CD8-positive, alpha-beta memory T cell (primary cell): ENCODE measurements at regions not wholly inside any gene's neighbourhood (a gene's known extent, or its start where the extent isn't known, plus 50 kb on each side); places are given as distances from the start of the nearest gene placed in this dataset.

Source experiments
- CTCF ChIA-PET: fragments of 350-600 bp; sonication (Branson Sonifier 250); formaldehyde crosslinking; loops from one replicate; lab custom pipeline; 2021; ENCODE audit warnings: antibody characterized with exemption; lab: Charles Lee
- POLR2A ChIA-PET: fragments of 350-600 bp; sonication (Branson Sonifier 250); formaldehyde crosslinking; loops from one replicate; lab custom pipeline; 2021; ENCODE audit warnings: antibody characterized with exemption; lab: Charles Lee
- DNase-seq, 5 donors: peaks; one replicate each; pipeline versions ENCODE4 v3.0.0 to v3.0.0-alpha.2; 2020 to 2022; ENCODE audit warnings: mixed read lengths in 1 of 5
- H3K27ac ChIP-seq: one replicate; pipeline ENCODE4 v1.7.0; 2013; ENCODE audit warnings: low read depth, mild to moderate bottlenecking, low read length, moderate library complexity
- H3K27me3 ChIP-seq: 2 replicates; pipeline ENCODE4 v1.7.0; 2013; ENCODE audit warnings: low read length, mild to moderate bottlenecking; ENCODE audit not compliant: insufficient read depth, poor library complexity, severe bottlenecking
- H3K36me3 ChIP-seq: 2 replicates; pipeline ENCODE4 v1.7.0; 2013; ENCODE audit warnings: mild to moderate bottlenecking, low read length, moderate library complexity; ENCODE audit not compliant: insufficient read depth
- H3K4me1 ChIP-seq: 2 replicates; pipeline ENCODE4 v1.7.0; 2013; ENCODE audit warnings: mild to moderate bottlenecking, low read length, moderate library complexity; ENCODE audit not compliant: insufficient read depth
- H3K4me3 ChIP-seq: 2 replicates; pipeline ENCODE4 v1.7.0; 2013; ENCODE audit warnings: mild to moderate bottlenecking, low read length
- H3K9me3 ChIP-seq: 2 replicates; pipeline ENCODE4 v1.7.0; 2013; ENCODE audit warnings: mild to moderate bottlenecking, low read length
- H3K27ac Mint-ChIP-seq, 8 donors: one replicate each; pipeline ENCODE4 v1.8.0; 2020 to 2021; ENCODE audit warnings: mixed read lengths in 8 of 8, mild to moderate bottlenecking in 6 of 8, inconsistent platforms in 3 of 8, moderate library complexity in 3 of 8
- H3K27me3 Mint-ChIP-seq, 2 donors: one replicate each; pipeline ENCODE4 v1.8.0; 2020 to 2021; ENCODE audit warnings: mixed read lengths in 2 of 2, mild to moderate bottlenecking in 1 of 2, moderate library complexity in 1 of 2
- H3K36me3 Mint-ChIP-seq, 3 donors: one replicate each; pipeline ENCODE4 v1.8.0; 2020 to 2021; ENCODE audit warnings: mixed read lengths in 3 of 3, inconsistent platforms in 1 of 3, mild to moderate bottlenecking in 1 of 3
- H3K4me1 Mint-ChIP-seq, 3 donors: one replicate each; pipeline ENCODE4 v1.8.0; 2020 to 2021; ENCODE audit warnings: mixed read lengths in 3 of 3, inconsistent platforms in 1 of 3, mild to moderate bottlenecking in 1 of 3
- H3K4me3 Mint-ChIP-seq, 7 donors: one replicate each; pipeline ENCODE4 v1.8.0; 2020 to 2021; ENCODE audit warnings: mixed read lengths in 7 of 7, mild to moderate bottlenecking in 6 of 7, moderate library complexity in 4 of 7, inconsistent platforms in 2 of 7
- H3K9me3 Mint-ChIP-seq, 5 donors: one replicate each; pipeline ENCODE4 v1.8.0; 2020 to 2022; ENCODE audit warnings: mixed read lengths in 5 of 5, mild to moderate bottlenecking in 3 of 5, moderate library complexity in 2 of 5, inconsistent platforms in 1 of 5

DNA sequence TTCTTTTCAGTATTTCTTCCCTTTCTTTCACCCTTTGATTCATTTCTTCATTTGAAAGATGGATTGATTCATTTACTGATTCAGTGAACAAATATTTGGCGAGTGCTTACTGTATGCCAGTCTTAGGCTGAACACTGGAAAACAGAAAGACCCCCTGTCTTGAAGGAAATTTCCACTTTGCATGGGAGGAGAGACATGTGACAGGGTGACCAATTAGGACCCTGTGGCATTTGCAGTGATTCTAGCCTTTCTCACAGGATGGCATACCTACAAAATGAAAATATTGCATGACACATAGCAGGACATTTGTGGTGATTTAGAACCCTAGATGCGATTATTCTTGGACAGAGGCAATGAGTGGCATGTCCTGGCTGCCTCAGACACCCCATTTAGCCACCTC, 407.2 kb upstream of the SGCD start:
- H3K27ac Mint-ChIP-seq: no peak overlapping the region
- Histone ChIP-seq H3K9me3 (no peaks in the 10 kb centered on the region), H3K27ac (no peak overlapping the region), H3K4me1 (no peaks in the 10 kb centered on the region), H3K27me3 (no peaks in the 10 kb centered on the region), H3K4me3 (no peak overlapping the region), H3K36me3 (no peaks in the 10 kb centered on the region)
- peaks cover 6 to 11% of the 10 kb centered on the region in 2 donors for H3K27me3 Mint-ChIP-seq
- no peaks in the 10 kb centered on the region for H3K9me3 Mint-ChIP-seq
- no peak for DNase-seq
- ChIA-PET CTCF (no interaction called here), POLR2A (no interaction called here)
- H3K4me3 Mint-ChIP-seq: no peak overlapping the region
- no peaks in the 10 kb centered on the region for H3K36me3 Mint-ChIP-seq
- H3K4me1 Mint-ChIP-seq: no peaks in the 10 kb centered on the region

DNA sequence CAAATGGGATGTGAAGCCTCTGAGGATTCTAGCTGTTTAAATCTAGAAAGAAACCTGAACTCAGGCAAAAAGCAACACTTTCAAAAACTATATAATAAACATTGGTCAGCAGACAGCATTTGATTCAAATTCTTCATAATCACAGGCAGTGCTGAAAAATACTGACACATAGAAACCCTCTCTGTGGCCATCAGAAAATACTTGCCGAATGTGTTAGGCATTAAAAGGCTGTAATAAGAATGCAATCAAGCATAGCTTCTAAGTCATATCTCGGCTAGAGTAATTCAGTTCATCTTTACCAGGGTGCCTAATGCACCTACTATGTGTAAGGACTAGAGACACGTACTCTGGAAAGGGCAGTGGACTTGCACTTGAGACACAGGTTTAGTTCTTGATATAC, 405.3 kb upstream of the SGCD start:
- CTCF ChIA-PET: no interaction called here
- Mint-ChIP-seq H3K4me1 (no peaks in the 10 kb centered on the region), H3K9me3 (no peaks in the 10 kb centered on the region), H3K27me3 (peaks cover 6 to 9% of the 10 kb centered on the region in 2 donors), H3K27ac (no peak overlapping the region), H3K36me3 (no peaks in the 10 kb centered on the region), H3K4me3 (no peak overlapping the region)
- DNase-seq: no peak
- Histone ChIP-seq H3K27me3 (no peaks in the 10 kb centered on the region), H3K36me3 (no peaks in the 10 kb centered on the region), H3K4me3 (no peak overlapping the region), H3K9me3 (no peaks in the 10 kb centered on the region), H3K4me1 (no peaks in the 10 kb centered on the region), H3K27ac (no peak overlapping the region)
- POLR2A ChIA-PET: no interaction called here

DNA sequence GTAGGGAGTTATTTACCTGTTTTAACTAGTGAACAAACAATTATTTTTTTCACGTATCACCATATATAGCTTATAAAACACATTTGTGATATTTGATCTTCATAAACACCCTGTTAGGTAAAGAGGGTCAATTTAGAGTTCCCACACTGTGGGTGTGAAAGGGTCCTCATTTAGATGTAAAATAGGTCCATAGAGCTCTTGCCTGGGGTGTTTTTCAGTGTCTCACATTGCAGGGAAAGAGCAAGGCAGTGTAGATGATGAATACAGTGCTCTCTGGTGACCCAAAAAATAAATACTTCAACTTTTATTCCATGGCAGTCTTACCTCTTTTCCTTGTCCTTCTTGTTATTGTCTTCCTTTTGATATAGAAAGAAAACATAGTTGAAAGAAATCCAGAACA, 403.2 kb upstream of the SGCD start:
- ChIA-PET POLR2A (no interaction called here), CTCF (no interaction called here)
- no peaks in the 10 kb centered on the region for H3K36me3 ChIP-seq
- no peaks in the 10 kb centered on the region for H3K4me1 ChIP-seq
- H3K27ac ChIP-seq: no peak overlapping the region
- H3K4me1 Mint-ChIP-seq: no peaks in the 10 kb centered on the region
- H3K36me3 Mint-ChIP-seq: no peaks in the 10 kb centered on the region
- no peak overlapping the region for H3K4me3 ChIP-seq
- H3K27ac Mint-ChIP-seq: no peak overlapping the region
- no peak for DNase-seq
- H3K27me3 ChIP-seq: no peaks in the 10 kb centered on the region
- H3K9me3 Mint-ChIP-seq: no peaks in the 10 kb centered on the region
- no peaks in the 10 kb centered on the region for H3K9me3 ChIP-seq
- no peak overlapping the region for H3K4me3 Mint-ChIP-seq
- peaks cover 4 to 6% of the 10 kb centered on the region in 2 donors for H3K27me3 Mint-ChIP-seq

DNA sequence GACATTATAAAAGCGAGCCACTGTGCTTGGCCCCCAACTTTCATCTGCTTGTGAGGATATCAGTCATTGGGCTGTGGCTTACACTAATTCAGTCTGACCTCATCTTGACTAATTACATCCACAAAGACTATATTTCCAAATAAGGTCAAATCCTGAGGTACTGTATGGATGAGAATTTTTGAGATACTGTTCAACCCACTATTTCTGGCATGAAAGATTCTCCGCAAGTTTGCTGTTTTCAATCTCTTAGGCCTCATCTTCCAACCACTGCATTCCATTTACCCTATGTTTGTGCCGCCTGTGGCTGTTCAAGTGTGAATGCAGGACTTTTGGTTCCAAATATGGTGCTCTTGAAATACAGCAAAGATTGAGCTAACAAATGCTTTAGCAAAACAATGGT, 400.9 kb upstream of the SGCD start:
- H3K27ac ChIP-seq: no peak overlapping the region
- no peaks in the 10 kb centered on the region for H3K36me3 ChIP-seq
- H3K9me3 Mint-ChIP-seq: no peaks in the 10 kb centered on the region
- H3K27me3 Mint-ChIP-seq: peaks cover 1 to 6% of the 10 kb centered on the region in 2 donors
- ChIA-PET POLR2A (no interaction called here), CTCF (no interaction called here)
- H3K27me3 ChIP-seq: no peaks in the 10 kb centered on the region
- no peaks in the 10 kb centered on the region for H3K9me3 ChIP-seq
- no peaks in the 10 kb centered on the region for H3K36me3 Mint-ChIP-seq
- no peak overlapping the region for H3K4me3 Mint-ChIP-seq
- H3K27ac Mint-ChIP-seq: no peak overlapping the region
- no peak for DNase-seq
- H3K4me1 ChIP-seq: no peaks in the 10 kb centered on the region
- H3K4me1 Mint-ChIP-seq: no peaks in the 10 kb centered on the region
- H3K4me3 ChIP-seq: no peak overlapping the region

DNA sequence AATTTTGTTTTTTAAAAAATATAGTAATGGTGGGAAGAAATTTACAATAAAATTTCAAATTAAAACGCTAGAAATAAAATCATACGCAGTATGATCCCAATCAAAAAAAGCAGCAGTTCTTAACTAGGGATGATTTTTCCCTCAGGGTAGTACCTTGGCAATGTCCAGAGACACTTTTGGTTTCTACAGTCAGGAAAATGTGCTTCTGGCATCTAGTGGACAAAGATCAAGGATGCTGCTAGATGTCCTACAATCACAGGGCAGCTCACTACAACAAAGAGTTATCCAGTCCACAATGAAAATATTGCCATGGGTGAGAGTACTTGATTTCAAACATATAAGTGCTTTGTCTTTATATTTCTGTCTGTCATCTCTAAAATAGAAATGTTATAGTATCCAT, 400.2 kb upstream of the SGCD start:
- H3K27me3 Mint-ChIP-seq: peaks cover 1 to 6% of the 10 kb centered on the region in 2 donors
- DNase-seq: no peak
- no peaks in the 10 kb centered on the region for H3K4me1 ChIP-seq
- H3K27ac Mint-ChIP-seq: no peak overlapping the region
- no peaks in the 10 kb centered on the region for H3K9me3 ChIP-seq
- H3K36me3 Mint-ChIP-seq: no peaks in the 10 kb centered on the region
- no peaks in the 10 kb centered on the region for H3K27me3 ChIP-seq
- no peak overlapping the region for H3K4me3 ChIP-seq
- POLR2A ChIA-PET: no interaction called here
- CTCF ChIA-PET: no interaction called here
- H3K4me1 Mint-ChIP-seq: no peaks in the 10 kb centered on the region
- no peak overlapping the region for H3K27ac ChIP-seq
- no peaks in the 10 kb centered on the region for H3K9me3 Mint-ChIP-seq
- no peaks in the 10 kb centered on the region for H3K36me3 ChIP-seq
- H3K4me3 Mint-ChIP-seq: no peak overlapping the region

DNA sequence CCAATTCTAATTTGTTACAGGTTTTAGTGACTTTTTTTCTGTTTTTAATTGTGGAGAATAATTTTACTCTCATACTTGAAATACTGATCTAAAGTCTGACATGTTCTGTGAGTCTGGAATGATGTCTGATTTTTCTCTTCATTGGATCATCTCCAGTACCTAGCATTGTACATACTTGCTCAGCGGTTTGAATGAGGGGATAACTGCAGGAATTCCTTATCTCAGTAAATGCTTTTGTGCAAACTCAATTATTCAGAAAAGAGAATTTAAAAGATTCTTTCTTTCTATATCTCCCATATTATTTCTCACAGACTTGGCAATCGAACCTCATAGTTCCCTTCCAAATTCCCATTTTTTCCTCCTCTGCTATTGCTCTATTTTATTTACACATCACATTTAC, 397.9 kb upstream of the SGCD start:
- H3K9me3 ChIP-seq: no peaks in the 10 kb centered on the region
- no peak overlapping the region for H3K4me3 Mint-ChIP-seq
- ChIA-PET POLR2A (no interaction called here), CTCF (no interaction called here)
- H3K36me3 ChIP-seq: no peaks in the 10 kb centered on the region
- no peak overlapping the region for H3K27ac Mint-ChIP-seq
- H3K4me1 Mint-ChIP-seq: no peaks in the 10 kb centered on the region
- peaks cover under 1 to 6% of the 10 kb centered on the region in 2 donors for H3K27me3 Mint-ChIP-seq
- H3K27me3 ChIP-seq: no peaks in the 10 kb centered on the region
- no peaks in the 10 kb centered on the region for H3K4me1 ChIP-seq
- H3K36me3 Mint-ChIP-seq: no peaks in the 10 kb centered on the region
- no peaks in the 10 kb centered on the region for H3K9me3 Mint-ChIP-seq
- no peak overlapping the region for H3K4me3 ChIP-seq
- no peak for DNase-seq
- no peak overlapping the region for H3K27ac ChIP-seq

DNA sequence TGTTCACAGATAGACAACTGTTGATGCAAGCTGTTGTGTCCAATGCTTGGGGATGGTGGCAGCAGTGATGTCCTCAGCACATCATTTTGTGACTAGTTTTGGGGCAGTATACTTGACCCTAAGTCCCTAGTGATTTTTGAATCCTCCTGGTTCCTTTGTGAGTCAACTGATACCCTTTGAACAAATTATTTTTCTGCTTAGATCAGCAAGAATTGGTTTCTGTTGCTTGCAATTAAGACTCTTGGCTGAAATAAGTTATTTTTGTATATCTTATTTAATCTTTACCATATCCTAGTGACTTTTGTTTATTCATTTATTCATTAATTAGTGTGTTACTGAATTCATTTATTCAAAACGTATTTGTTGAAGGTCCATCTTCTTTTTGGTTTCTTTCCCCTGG, 392.0 kb upstream of the SGCD start:
- H3K27me3 ChIP-seq: no peaks in the 10 kb centered on the region
- no peak overlapping the region for H3K27ac Mint-ChIP-seq
- no peak for DNase-seq
- H3K9me3 ChIP-seq: no peaks in the 10 kb centered on the region
- H3K4me1 Mint-ChIP-seq: no peaks in the 10 kb centered on the region
- H3K4me1 ChIP-seq: no peaks in the 10 kb centered on the region
- H3K9me3 Mint-ChIP-seq: no peaks in the 10 kb centered on the region
- POLR2A ChIA-PET: no interaction called here
- no peaks in the 10 kb centered on the region for H3K36me3 Mint-ChIP-seq
- H3K27ac ChIP-seq: no peak overlapping the region
- H3K4me3 Mint-ChIP-seq: no peak overlapping the region
- no peak overlapping the region for H3K4me3 ChIP-seq
- H3K27me3 Mint-ChIP-seq: peaks cover 1 to 2% of the 10 kb centered on the region in 2 donors
- no peaks in the 10 kb centered on the region for H3K36me3 ChIP-seq
- CTCF ChIA-PET: no interaction called here

DNA sequence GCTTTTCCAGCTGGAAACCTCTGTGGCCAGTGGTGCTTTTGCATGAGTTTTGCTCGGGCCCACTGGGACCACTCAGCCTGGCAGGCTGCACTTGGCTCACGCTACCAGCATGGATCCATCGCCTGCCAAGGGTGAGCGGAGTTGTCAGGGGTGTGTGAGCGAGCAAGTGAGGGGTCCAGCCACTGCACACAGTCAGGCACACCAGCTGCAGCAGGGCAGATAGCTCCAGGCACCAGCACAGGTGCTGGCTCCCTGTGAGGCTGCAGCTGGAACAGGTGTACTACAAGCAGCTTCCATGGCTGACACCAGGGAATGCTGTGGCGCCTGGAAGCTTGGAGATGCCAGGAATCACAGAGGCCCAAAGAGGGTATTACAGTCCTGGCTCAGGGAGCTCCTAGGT, 391.2 kb upstream of the SGCD start:
- ChIA-PET CTCF (no interaction called here), POLR2A (no interaction called here)
- no peak for DNase-seq
- no peak overlapping the region for H3K4me3 ChIP-seq
- H3K4me1 Mint-ChIP-seq: no peaks in the 10 kb centered on the region
- H3K9me3 ChIP-seq: no peaks in the 10 kb centered on the region
- H3K27ac ChIP-seq: no peak overlapping the region
- no peaks in the 10 kb centered on the region for H3K36me3 Mint-ChIP-seq
- peaks cover 2 to 5% of the 10 kb centered on the region in 2 donors for H3K27me3 Mint-ChIP-seq
- no peak overlapping the region for H3K4me3 Mint-ChIP-seq
- peak overlapping the region in 1 of 8 donors; percentile 55 for H3K27ac Mint-ChIP-seq
- H3K36me3 ChIP-seq: no peaks in the 10 kb centered on the region
- H3K4me1 ChIP-seq: no peaks in the 10 kb centered on the region
- H3K9me3 Mint-ChIP-seq: no peaks in the 10 kb centered on the region
- H3K27me3 ChIP-seq: no peaks in the 10 kb centered on the region
